ENCODE measurements at regions not wholly inside any gene's neighbourhood (a gene's known extent, or its start where the extent isn't known, plus 50 kb on each side); places are given as distances from the start of the nearest gene placed in this dataset.

DNA sequence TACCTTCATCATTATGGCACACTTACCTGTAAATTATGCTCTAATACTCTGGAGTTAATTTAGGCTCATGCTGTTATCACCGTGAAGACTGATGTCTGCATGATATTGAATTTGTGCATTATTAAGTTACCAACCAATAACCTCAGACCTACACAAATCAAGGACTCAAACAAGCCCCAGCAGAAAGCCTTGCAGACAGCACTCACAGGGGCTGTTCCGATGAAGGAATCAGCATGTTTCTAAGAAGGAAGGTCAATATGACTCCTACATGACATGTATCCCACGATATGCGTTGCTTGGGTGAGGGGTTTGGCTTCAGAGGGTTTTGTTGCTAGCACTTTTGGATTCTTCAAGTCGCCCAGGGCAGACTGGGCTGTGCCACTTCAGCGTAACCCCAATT lies 1071.2 kb upstream of the SLC10A2 start:
- 81 to 92% methylated on average over 6 of the region's 6 CpGs for WGBS, 2 donors
- DNase-seq (ENCODE audit: low spot score in 2 of 2): no peak
- TF ChIP-seq POLR2A (IDR thresholded peaks at IDR 0.05): no peak
- TF ChIP-seq, protein P1, sequence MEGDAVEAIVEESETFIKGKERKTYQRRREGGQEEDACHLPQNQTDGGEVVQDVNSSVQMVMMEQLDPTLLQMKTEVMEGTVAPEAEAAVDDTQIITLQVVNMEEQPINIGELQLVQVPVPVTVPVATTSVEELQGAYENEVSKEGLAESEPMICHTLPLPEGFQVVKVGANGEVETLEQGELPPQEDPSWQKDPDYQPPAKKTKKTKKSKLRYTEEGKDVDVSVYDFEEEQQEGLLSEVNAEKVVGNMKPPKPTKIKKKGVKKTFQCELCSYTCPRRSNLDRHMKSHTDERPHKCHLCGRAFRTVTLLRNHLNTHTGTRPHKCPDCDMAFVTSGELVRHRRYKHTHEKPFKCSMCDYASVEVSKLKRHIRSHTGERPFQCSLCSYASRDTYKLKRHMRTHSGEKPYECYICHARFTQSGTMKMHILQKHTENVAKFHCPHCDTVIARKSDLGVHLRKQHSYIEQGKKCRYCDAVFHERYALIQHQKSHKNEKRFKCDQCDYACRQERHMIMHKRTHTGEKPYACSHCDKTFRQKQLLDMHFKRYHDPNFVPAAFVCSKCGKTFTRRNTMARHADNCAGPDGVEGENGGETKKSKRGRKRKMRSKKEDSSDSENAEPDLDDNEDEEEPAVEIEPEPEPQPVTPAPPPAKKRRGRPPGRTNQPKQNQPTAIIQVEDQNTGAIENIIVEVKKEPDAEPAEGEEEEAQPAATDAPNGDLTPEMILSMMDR (IDR thresholded peaks at IDR 0.05): no peak
- intact Hi-C loops (cut with DNase I; ENCODE audit: low total_unique reads): no loop called here
- no peak overlapping the region for H3K4me3 ChIP-seq (ENCODE audit: low read depth, poor library complexity, severe bottlenecking)

DNA sequence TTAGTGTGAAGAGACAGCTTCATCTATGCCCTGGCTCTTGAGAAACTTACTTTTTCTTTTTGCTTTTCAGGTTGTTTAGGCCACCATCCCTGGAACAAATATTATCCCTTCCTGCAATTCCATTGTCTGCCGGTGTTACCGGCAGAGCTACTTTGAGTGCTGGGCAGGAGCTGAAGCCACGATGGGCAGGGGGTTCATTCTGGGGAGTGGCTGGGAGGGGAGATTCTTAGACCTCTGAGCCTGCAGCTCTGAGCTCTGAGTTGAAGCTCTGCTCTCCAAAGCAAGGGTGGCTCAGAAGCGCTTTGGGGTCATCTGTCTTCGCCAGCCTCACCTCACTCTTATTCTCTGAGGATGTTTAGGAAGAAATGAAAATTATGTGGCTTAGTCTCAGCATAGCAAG lies 1066.6 kb upstream of the SLC10A2 start:
- TF ChIP-seq, protein P1 (IDR thresholded peaks at IDR 0.05): no peak
- no peak for TF ChIP-seq POLR2A (IDR thresholded peaks at IDR 0.05)
- intact Hi-C loops (cut with DNase I; ENCODE audit: low total_unique reads): no loop called here
- no peak overlapping the region for H3K4me3 ChIP-seq (ENCODE audit: low read depth, poor library complexity, severe bottlenecking)
- DNase-seq (ENCODE audit: low spot score in 2 of 2): no peak
- 71 to 85% methylated on average over 5 of the region's 5 CpGs for WGBS, 2 donors

DNA sequence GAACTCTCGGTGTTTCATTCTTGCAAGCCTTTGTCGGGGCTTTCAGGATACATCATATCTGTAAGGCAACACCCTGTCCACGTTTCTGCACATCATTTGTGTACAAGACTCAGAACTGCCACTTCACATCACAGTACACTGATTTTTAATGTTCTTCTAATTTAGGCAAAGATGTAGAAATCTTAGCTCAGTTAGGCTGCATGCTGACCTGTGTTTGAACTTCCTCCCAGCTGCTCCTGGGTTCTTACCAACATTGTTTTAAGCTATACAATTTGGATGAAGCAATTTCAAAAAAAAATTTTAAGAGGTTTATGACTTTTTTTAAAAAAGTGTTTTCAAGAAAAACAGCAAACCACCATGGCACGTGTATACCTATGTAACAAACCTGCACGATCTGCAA lies 1047.9 kb upstream of the SLC10A2 start:
- intact Hi-C loops (cut with DNase I; ENCODE audit: low total_unique reads): no loop called here
- no peak for DNase-seq (ENCODE audit: low spot score in 2 of 2)
- 65 to 75% methylated on average over 5 of the region's 5 CpGs for WGBS, 2 donors
- TF ChIP-seq, protein P1 (IDR thresholded peaks at IDR 0.05): no peak
- TF ChIP-seq POLR2A (IDR thresholded peaks at IDR 0.05): no peak
- no peak overlapping the region for H3K4me3 ChIP-seq (ENCODE audit: low read depth, poor library complexity, severe bottlenecking)

DNA sequence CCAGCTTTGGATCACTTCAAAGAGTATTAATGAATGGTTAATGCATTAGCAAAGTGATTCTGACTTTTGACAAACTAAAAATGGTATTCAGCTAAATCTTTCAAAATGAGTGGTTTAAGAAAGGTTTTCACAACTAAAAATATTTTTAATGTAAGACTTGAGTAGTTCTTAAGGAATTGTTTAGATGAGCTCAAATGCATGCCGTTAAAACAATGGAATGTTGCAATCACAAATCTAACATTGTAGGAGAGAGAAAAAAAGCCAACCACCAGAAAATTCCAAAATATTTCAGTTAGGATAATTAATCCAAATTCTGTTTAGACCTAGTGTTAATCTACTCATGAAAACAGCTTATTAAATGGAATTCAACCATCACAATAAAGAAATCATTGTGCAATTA lies 1044.8 kb upstream of the SLC10A2 start:
- TF ChIP-seq, protein P1 (IDR thresholded peaks at IDR 0.05): no peak
- no peak for TF ChIP-seq POLR2A (IDR thresholded peaks at IDR 0.05)
- intact Hi-C loops (cut with DNase I; ENCODE audit: low total_unique reads): no loop called here
- no peak overlapping the region for H3K4me3 ChIP-seq (ENCODE audit: low read depth, poor library complexity, severe bottlenecking)
- DNase-seq (ENCODE audit: low spot score in 2 of 2): no peak
- WGBS, 2 donors: 34 to 57% methylated on average over 1 of the region's 1 CpG

DNA sequence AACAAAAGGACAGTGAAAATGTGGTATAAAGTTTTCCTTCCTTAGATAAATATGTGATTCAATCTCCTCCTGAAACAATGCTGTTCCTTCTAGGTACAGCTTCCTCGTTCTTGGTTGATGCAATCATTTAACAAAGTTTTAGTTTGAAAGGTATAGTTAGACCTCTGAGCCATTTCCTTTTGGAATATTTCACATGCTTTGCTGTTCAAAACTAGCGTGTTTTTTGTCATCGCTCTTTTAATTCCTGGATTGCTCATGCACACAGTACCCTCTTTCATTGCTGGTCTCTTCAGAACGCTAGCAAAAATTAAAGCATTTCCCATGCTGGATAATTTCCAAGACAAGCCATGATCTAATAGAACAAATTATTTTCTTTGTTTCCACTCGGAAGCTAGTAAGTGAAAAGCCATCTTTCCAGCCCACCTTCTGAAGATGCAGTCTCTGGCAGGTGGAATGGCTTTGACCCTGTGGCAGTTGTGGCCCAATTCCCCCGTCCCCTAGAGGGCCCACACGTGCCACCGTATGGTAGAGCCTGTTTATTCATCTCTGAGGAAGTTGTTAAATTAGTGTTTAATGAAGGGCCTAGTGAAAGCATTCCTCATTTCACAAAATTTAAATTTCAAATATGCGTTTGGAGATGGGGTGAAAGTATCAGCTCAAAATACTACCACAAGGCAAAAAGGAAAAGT lies 1040.6 kb upstream of the SLC10A2 start:
- intact Hi-C loops (cut with DNase I; ENCODE audit: low total_unique reads): no loop called here
- H3K4me3 ChIP-seq (ENCODE audit: low read depth, poor library complexity, severe bottlenecking): no peak overlapping the region
- 54 to 66% methylated on average over 9 of the region's 9 CpGs for WGBS, 2 donors
- TF ChIP-seq, protein P1 (IDR thresholded peaks at IDR 0.05): no peak
- no peak for TF ChIP-seq POLR2A (IDR thresholded peaks at IDR 0.05)
- DNase-seq (ENCODE audit: low spot score in 2 of 2): no peak

Data from lower leg skin (tissue), 4 donors.